A172 (cell line): ENCODE measurements at regions not wholly inside any gene's neighbourhood (a gene's known extent, or its start where the extent isn't known, plus 50 kb on each side); places are given as distances from the start of the nearest gene placed in this dataset.
A peak's percentile ranks its signal among the peaks of the same experiment; 100 is the strongest.

Source experiments
- DNase-seq: peaks from one replicate; pipeline ENCODE4 v3.0.0-alpha.2; 2015; ENCODE audit warnings: low spot score

DNA sequence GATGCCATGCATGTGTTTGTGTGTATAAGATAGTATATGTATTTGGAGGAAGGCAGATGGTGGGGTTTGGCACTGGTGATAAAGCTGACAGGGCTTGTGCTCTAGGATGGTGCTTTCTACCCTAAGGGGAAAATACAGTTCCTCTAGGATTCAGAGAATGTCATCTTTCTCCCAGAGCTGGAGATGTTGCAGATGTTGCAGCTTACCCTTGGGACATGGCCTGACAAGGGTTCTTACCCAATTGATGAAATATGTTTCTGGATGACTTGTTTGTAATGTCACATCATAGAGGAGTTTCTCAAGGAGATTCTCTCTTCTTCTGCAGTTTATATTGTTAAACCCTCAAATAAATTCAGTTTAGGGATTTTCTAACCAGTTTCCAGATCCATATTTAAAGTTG, 52.5 kb upstream of the PITX2 start:
- no peak for DNase-seq

DNA sequence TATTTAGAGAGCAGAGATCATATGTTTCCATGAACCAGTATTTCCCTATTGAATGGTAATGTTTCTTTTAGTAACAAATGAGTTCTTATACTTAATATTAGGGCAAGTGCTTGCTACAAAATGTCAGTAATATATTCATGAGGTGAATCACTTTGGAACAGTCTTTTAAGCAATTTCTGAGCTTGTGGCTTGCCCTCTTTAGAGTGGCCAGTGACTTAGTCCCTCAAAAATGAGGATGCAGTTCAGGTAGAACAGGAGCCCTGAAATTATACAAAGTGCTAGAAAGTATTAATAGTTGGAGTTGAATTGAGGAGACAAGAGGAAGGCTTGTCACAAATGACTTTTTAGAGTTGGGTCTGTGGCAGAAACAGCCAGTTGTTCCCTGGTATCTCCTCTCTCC, 53.4 kb upstream of the PITX2 start:
- no peak for DNase-seq

DNA sequence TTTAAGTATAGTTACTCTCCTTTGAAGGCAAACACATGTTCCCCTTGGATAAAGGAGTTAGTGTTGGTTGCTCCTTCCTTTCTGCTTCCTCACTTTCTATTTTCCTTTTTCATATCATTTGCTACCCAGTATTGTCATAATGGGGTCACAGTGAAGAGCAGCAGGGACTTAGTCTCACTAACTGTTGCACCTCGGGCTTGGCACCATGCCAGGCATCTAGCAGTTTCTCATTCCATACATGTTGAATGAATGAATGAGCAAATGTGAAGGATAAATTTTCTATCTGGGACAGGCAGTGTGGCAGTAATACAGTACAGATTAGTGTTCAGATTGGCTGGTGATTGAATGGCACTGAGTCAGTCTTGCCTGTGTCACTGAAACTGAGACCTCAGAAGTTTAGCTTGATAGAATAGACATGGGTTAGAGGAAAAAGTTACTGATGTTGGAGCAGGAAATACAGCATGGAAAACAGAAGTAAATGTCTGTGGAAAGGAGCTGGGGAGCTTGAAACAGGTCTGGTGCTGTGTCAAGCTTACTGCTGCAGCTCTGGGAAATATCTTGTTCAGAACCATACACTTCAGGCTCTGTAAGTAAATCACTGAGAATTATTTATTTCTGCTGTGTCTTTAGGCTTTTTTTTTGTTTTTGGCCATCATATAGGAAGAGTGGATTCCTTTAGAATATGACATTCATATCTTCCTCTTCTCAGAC, 55.8 kb upstream of the PITX2 start:
- no peak for DNase-seq

DNA sequence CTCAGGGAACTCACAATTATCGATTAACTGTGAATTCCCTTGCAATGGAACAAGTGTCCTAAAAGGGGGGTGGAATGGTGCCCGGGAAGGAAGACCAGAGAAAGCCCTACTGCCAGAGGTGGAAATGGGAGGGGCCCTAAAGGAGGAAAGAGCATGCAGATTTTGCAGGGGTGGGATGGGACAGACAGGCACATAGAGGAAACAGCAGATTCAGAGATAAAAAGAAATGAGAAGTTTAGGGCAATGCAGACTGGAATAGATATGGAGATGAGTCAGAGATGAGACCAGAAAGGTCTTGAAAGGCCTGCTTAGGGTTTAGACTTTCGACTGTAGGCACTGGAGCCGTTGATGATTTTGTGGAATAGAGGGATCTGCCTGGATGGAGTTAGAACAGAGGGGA, 57.4 kb upstream of the PITX2 start:
- no peak for DNase-seq

DNA sequence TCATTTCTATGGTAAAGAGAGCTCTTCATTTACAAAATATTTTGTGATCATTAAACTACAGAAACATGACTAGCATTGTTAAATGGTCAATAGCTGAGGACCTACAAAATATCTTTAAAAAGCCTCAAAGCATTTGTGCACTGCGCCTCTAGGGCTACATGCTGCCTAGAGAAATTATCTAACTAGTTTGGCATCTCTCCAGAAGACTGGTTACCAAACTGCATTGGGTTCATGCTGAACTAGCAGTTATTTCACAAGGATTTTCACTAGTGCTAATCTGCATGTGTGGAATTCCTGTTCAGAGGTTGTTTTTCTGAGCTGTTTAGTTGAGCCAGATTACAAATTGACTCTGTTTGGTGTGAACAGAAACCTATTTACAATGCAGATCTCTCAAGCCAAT, 58.5 kb upstream of the PITX2 start:
- DNase-seq = no peak

DNA sequence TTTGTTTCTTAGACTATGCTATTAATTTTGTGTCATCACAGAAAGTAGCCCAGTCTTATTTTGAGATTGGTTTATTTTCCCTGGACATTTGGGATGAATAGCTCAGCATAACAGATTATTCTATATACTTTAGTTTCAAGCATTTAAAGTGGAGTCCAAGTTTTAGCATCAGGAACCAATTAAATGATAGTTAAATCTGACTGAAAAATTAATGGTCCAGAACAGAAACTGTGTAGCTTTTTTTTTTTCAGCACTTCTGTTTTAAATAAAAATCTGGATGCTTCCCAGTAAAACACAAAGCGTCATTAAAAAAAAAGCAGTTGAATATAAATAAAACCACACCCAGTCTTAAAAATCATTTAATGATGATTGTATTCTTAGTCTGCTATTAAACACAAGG, 59.4 kb upstream of the PITX2 start:
- DNase-seq = no peak

DNA sequence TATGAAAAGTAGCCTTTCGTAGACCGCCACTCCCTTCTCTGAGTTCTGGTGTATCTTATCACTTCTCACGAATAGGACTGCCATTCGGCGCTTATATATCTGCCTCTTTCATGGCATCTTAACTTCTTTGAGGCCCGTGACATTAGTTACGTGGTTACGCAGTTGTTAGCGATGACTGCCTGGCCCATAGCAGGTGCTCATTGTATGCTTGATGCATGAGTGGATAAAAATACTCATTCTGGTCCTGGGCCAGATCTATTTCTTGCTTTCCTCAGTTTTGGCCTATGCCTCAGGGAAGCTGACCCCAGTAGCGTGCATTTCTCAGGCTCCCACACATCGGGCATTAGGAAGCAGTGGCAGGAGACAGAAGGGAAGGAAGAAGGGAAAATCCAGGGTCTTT, 60.7 kb upstream of the PITX2 start:
- no peak for DNase-seq

DNA sequence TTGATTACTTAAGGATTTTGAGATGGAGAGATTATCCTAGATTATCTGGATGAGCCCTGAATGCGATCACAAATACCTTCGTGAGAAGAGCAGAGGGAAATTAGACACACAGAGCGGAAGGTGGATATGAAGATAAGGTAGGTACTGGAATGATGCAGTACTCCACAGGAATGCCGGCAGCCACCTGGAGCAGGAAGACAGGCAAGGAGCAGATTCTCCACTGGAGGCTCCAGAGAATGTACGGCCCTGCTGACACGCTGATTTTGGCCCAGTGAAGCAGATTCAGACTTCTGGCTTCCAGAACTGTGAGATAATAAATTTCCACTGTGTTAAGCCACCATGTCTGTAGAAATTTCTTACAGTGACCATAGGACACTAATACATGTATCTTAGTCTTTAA, 79.4 kb upstream of the PITX2 start:
- no peak for DNase-seq

DNA sequence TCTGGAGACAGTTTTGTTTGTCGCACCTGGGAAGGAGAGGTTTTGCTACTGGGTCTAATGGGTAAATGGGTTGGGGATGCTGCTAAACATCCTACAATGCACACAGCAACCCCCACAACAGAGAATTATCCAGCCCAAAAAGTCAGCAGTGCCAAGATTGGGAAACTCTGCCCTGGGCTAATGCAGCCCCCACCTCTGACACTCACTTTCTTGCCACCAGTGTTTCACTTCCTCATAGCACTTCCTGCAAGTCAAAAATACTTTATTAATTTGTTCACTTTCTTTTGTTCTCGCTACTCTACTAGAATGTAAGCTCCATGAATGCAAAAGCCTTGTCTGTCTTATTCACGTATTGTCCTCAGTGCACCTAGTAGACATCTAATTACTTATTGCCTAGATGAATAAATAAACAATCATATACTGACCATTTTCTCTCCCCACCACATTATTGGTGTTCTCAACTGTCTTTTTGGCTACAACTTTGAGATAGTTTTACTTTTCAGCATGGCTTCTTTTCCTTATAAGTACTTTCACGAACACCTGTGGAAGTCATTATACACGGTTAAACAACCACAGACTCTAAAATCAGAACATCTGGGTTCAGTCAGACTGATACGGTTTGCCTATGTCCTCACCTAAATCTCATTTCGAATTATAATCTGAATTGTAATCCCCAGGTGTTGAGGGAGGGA, 82.0 kb upstream of the PITX2 start:
- DNase-seq = no peak

DNA sequence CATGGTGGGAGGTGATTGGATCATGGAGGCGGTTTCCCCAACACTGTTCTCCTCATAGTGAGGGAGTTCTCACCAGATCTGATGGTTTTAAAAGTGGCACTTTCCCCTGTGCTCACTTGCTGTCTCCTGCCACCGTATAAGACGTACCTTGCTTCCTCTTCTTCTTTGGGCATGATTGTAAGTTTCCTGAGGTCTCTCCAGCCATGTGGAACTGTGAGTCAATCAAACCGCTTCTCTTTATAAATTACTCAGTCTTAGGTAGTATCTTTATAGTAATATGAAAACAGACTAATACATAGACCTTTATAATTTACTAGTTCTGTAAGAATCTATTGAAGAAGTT, 82.5 kb upstream of the PITX2 start:
- DNase-seq = no peak

DNA sequence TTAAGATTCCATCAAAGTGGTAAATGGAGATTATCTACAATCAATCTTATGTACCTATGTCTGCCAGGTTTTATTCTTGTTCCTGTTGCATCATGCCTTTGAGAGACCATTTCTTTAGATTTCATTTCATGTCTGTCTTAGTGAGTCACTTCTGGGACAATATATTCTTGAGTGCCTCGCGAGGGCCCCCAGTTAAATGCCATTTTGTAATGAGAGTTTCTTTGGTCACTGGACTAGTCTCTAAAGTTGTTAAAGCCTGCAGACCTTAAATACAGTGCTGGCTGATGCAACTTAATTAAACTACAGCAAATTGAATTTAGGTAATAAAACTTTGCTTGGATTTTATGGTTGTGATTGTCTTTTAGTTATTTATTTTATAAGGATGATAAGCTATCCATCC, 87.2 kb upstream of the PITX2 start:
- DNase-seq = peak; percentile 30

DNA sequence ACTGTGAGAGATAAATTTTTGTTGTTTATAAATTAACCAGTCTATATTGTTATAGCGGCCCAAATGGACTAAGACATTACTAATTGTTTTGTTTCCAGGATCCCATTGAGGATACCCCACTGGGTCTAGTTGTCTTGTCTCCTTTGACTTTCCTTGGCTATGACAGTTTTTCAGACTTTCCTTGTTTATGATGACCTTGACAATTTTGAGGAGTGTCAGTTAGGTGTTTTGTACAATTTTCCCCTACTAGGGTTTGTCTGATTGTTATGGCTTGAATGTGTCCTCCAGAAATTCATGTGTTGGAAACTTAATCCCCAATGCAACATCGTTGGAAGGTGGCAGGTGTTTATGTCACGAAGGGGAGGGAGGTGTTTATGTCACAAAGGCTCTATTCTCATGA, 89.6 kb upstream of the PITX2 start:
- DNase-seq = no peak

DNA sequence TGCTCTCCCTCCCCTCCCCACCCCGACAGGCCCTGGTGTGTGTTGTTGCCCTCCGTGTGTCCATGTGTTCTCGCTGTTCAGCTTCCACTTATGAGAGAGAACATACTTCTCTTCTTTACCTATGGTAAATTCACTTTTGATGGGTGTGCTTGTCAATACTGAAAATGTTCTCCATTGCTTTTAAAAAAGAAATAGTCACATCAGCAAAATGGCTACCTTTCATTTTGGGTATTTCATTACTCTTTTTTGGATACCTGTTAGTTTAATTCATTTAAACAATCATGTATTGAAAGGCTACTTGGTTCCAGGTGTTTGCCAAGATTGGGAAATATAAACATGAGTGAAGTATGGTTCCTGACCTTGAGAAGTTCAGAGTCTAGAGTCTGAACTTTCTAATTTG, 107.4 kb upstream of the PITX2 start:
- DNase-seq = no peak

DNA sequence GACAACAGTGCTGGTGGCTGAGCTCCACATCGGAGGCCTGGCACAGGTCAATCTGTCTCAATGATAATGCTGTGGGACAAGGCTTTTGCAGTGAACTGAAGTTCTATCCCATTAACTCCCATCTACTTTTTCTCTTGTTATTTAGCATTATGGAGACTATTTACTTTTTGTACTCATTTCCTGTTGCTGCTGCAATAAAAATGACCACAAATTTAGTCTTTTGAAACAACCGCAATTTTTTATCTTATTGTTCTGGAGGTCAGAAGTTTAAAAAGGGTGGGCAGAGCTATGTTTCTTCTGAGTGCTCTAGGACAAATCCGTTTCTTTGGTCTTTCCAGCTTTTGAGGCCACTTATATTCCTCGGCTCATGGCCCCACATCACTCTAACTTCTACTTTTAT, 111.0 kb upstream of the PITX2 start:
- peak; percentile 46 for DNase-seq

DNA sequence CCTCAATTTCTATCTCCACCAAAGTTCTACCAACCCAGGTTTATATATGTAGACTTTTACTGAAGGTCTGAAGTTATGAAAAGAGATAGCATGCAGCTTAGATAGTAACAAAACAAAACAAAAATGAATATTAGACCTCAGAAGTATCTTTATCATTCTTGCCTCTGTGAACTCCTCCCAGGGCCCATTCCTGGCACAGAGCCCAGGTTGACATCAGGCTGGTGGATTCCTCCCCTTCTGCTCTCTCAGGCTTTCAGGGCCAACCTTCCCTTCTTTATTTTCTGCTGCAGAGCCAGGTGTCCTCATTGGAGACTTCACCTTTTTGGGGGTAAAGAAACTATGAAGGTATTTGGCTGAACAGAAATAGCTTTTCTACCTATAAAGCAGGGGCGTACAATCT, 112.8 kb upstream of the PITX2 start:
- no peak for DNase-seq

DNA sequence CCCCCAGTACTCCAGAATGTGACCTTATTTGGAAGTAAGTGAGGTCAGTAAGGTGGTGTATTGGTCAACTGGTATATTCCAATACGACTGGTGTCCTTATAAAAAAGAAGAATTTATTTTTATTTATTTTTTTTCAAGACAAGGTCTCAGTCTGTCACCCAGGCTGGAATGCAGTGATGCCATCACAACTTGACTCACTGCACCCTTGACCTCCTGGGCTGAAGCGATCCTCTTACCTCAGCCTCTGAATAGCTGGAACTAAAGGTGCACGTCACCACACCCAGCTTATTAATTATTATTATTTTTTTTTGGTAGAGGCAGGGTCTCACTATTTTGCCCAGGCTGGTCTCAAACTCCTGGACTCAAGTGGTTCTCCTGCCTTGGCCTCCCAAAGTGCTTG, 115.1 kb upstream of the PITX2 start:
- peak; percentile 2 for DNase-seq

DNA sequence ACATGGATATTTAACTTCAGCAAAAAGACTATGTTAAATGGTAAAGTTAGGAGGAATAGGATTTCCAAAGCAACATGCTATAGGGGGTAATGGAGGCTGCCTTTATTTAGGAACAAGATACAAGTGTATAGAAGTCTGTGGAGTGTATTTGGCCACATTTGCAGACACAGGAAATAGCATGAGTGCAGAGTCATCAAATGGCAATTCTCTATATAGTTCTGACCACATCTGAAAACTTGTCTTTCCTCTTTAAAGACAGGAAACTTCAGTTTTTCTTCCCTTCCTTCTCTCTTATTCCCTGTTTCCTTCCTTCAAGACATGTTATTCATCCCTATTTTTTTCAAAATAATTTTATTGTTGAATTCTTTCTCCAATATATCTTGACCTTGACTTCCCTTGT, 119.3 kb upstream of the PITX2 start:
- DNase-seq = peak; percentile 16

DNA sequence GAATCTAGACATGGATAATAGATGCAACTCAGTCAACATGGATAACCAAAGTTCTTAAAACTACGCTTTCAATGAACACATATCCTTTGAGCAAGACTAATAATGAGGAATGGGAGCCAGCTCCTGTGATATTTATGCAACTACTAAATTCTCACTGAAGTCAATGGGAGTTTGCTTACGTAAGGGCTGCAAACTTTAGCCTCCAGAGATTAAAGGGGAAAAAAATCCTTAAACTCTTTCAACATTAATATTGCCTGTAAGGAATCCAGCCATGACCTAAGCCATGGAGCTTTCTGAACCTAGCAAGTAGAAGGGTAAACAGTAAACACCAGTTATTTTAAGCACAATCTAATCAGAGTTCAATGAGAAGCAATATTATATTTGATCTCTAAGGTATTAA, 125.2 kb upstream of the PITX2 start:
- DNase-seq = no peak

DNA sequence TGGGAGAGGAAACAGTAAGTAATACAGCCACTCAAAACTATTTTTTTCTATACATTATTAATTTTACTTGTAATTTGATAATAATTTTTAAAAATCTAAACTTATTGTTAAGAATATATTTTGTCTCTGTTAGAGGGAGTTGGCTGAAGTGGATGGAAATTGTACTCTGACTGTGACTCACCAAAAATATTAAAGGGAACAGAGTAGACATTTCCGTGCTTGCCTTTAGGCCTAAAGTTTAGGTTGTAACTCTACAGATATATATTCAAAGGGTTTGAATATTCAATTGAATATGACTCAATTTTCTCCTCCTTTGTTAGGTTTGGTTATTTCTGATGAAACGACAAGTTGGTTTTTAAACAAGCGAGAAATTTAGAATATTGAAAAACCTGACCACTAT, 128.3 kb upstream of the PITX2 start:
- DNase-seq = no peak

DNA sequence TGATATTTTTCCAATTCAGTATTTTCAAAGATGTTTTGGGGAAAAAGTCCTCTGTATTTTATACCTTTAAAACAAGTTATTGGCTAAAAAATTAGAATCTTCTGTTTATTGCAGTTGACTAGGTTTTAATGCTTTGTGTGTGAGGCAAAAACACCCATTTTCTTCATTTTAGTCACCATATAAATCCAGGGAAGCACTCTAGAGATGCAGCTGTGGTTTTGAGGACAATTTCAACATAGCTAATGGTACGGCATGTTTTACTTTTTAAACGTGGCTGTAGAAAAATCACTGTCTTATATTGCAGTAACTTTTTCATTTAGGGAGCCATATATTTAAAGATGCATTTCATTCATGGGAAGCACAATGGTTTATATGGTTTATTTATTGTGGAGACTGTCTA, 129.1 kb upstream of the PITX2 start:
- no peak for DNase-seq

DNA sequence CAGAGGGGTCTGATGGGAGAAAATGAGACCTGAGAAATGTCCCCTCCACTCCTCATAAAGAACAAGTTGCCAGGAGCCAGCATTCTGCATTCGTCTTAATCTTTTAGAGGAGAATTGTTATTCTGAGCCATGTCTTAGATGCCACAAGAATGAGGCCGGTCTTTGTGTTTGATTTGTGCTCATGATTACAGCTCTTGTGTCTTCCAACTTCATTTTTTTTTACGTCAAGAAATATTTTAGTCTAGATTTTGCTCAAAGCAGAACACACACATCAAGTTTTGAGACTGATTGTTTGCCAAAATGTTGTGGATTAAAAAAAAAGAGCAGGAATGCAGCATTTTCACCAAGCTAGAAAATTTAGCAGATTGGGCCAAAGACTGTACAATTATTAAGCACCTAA, 130.6 kb upstream of the PITX2 start:
- no peak for DNase-seq

DNA sequence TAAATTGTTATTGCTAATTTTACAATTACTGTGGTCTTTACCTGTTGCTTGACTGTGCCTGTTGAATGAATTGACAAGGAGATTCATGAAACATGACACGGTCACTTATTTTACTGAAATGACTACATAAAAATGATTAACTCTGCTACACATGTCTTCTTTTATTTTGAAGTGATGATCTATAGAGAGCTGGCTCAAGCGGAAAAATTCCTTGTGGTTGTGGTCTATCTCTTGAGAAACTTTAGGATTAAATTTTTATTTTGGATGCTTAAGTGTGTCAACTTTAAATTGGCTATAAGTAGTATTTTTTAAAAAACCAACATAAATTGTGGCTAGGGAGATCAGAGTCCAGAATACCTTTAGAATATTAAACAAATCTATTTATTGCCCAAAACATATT, 131.8 kb upstream of the PITX2 start:
- no peak for DNase-seq

DNA sequence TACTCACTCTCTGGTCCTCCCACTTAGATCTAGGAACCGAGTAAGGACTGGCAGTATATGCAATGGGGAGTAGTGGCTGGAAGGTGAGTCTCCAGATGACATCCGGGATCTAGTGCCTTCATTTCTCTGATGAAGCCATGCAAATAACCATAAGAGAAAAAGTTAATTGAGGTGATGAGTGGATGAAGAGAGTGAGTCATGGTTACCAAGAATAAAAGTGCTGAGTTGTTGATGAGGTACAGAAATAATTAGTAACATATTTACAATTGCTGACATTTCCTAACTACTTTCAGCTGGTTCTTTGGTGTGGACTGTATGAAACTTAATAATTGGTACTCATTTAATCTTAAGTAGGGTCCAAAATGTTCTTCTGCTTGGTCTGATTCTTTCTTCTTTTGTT, 146.7 kb upstream of the PITX2 start:
- DNase-seq = no peak

DNA sequence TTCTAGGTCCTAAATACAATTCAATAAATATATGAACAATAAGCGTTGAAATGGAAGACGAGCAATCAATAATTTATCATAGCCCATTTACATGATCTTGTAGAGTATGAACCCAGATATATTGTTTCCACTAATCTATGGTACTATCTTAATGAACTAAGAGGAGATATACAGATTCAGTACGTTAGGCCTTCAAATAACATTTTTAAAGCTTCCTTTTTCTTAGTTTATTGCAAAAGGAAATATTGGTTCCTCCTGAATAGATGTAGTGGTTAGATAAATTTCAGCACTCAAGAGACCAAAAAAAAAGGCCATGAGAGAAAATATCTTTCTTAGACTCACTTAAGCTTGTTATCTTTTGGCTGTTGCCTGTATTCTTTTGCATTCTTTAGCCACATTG, 147.5 kb upstream of the PITX2 start:
- no peak for DNase-seq
